ENCODE measurements at regions not wholly inside any gene's neighbourhood (a gene's known extent, or its start where the extent isn't known, plus 50 kb on each side); places are given as distances from the start of the nearest gene placed in this dataset.

DNA sequence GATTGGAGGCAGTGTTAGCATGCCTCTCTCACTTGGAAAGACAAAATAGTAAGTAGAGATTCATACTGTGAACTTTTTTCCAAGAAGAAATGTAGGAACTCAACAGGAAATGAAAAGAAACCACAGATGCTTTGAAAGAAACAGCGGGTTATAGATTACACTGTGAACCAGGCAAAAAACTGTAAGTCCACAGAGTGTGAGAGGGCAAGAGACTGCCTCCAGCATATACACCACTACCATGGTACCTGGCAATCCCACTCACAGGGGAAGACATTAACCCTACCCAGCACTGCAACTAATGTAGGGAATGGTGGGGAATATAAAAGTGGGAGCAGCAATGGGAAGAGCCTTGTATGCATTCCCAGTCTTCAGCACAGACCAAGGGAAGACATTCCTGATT lies 150.6 kb upstream of the GALNT5 start:
- intact Hi-C loops (cut with micrococcal nuclease) (no loop called here), in situ Hi-C loops (cut with MboI; ENCODE audit: low sequenced_read_pairs) (no loop called here), dilution Hi-C loops (cut with HindIII; ENCODE audit: low sequenced_read_pairs, unreplicated experiment) (no loop called here)
- Histone ChIP-seq H3K4me3 (ENCODE audit: insufficient read depth, low read depth, low read length) (no peak overlapping the region), H2AK9ac (replicated peaks; ENCODE audit: low read depth, low read length, poor library complexity) (no peak overlapping the region), H4K20me1 (ENCODE audit: insufficient read depth, low read length) (no peaks in the 10 kb centered on the region), H3K4ac (ENCODE audit: low read depth, low read length) (no peak overlapping the region), H2BK20ac (ENCODE audit: low read depth, low read length) (no peak overlapping the region), H4K91ac (ENCODE audit: insufficient read depth, low read depth, low read length) (no peak overlapping the region), H3K27ac (ENCODE audit: insufficient read depth, low read length) (no peak overlapping the region), H3K9me1 (ENCODE audit: insufficient read depth, low read length) (no peaks in the 10 kb centered on the region), H3K27me3 (ENCODE audit: control insufficient read depth, insufficient read depth, low read length) (no peaks in the 10 kb centered on the region), H3K36me3 (ENCODE audit: control insufficient read depth, insufficient read depth, low read length) (no peaks in the 10 kb centered on the region), H2AFZ (replicated peaks; ENCODE audit: low read length, poor library complexity) (no peak overlapping the region), H3K9ac (ENCODE audit: low read depth, low read length) (no peak overlapping the region), H3K9me3 (ENCODE audit: control insufficient read depth, insufficient read depth, low read length) (peaks cover 3% of the 10 kb centered on the region), H3K56ac (ENCODE audit: extremely low read depth, insufficient read depth, low read length) (no peak overlapping the region), H2BK15ac (ENCODE audit: low read depth, low read length) (no peak overlapping the region), H3K18ac (ENCODE audit: low read depth, low read length) (no peak overlapping the region), H2BK120ac (ENCODE audit: low read depth, low read length) (no peak overlapping the region), H3K23ac (ENCODE audit: low read depth, low read length) (no peak overlapping the region), H3K14ac (replicated peaks; ENCODE audit: low read depth, low read length) (no peak overlapping the region), H3K4me1 (ENCODE audit: control insufficient read depth, insufficient read depth, low read length) (no peaks in the 10 kb centered on the region), H3K79me1 (ENCODE audit: low read depth in 1 of 2, low read length in 2 of 2) (no peaks in the 10 kb centered on the region), H4K5ac (ENCODE audit: low read depth, low read length) (no peak overlapping the region), H2BK5ac (ENCODE audit: low read depth, low read length, poor library complexity, severe bottlenecking) (no peak overlapping the region), H4K8ac (ENCODE audit: low read depth in 2 of 2, low read length in 2 of 2) (no peak overlapping the region), H3K4me2 (ENCODE audit: low read depth, low read length) (no peak overlapping the region), H2AK5ac (ENCODE audit: low read depth, low read length) (no peak overlapping the region)
- no peak for ATAC-seq (ENCODE audit: low read depth)
- TF ChIP-seq CHD1 (IDR thresholded peaks at IDR 0.05; ENCODE audit: low read depth, low read length) (no peak), NFE2L2 (IDR thresholded peaks at IDR 0.05; ENCODE audit: low read depth, low read length) (no peak), MAFK (IDR thresholded peaks at IDR 0.05; ENCODE audit: low read depth, low read length) (no peak)
- TF ChIP-seq, protein P1, sequence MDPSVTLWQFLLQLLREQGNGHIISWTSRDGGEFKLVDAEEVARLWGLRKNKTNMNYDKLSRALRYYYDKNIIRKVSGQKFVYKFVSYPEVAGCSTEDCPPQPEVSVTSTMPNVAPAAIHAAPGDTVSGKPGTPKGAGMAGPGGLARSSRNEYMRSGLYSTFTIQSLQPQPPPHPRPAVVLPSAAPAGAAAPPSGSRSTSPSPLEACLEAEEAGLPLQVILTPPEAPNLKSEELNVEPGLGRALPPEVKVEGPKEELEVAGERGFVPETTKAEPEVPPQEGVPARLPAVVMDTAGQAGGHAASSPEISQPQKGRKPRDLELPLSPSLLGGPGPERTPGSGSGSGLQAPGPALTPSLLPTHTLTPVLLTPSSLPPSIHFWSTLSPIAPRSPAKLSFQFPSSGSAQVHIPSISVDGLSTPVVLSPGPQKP (IDR thresholded peaks at IDR 0.05; ENCODE audit: borderline replicate concordance, low read depth, low read length) = no peak
- TF ChIP-seq, protein P2, sequence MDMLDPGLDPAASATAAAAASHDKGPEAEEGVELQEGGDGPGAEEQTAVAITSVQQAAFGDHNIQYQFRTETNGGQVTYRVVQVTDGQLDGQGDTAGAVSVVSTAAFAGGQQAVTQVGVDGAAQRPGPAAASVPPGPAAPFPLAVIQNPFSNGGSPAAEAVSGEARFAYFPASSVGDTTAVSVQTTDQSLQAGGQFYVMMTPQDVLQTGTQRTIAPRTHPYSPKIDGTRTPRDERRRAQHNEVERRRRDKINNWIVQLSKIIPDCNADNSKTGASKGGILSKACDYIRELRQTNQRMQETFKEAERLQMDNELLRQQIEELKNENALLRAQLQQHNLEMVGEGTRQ (IDR thresholded peaks at IDR 0.05; ENCODE audit: low read depth, low read length) = no peak
- no peak for DNase-seq
- CTCF ChIA-PET = no interaction called here
- BruUV-seq (replicated peaks) = no TSS peak
- WGBS, 2 experiments (ENCODE audit: extremely low coverage in 2 of 2, insufficient read length in 1 of 2) = no CpG with 5 or more reads among the region's 1 CpG
- POLR2A ChIA-PET (ENCODE audit: unreplicated experiment) = no interaction called here

Data from IMR-90 (cell line).